ENCODE measurements at regions not wholly inside any gene's neighbourhood (a gene's known extent, or its start where the extent isn't known, plus 50 kb on each side); places are given as distances from the start of the nearest gene placed in this dataset.
"Not testable (repeated sequence)": the region's sequence is repeated elsewhere in the genome, so short reads cannot be mapped to it uniquely, and the experiment has no call there.

GRCh38 chr10:64334084-64334483 is 812.9 kb downstream of the REEP3 start:
- no peak overlapping the region for H3K4me3 ChIP-seq
- TF ChIP-seq, protein P1, sequence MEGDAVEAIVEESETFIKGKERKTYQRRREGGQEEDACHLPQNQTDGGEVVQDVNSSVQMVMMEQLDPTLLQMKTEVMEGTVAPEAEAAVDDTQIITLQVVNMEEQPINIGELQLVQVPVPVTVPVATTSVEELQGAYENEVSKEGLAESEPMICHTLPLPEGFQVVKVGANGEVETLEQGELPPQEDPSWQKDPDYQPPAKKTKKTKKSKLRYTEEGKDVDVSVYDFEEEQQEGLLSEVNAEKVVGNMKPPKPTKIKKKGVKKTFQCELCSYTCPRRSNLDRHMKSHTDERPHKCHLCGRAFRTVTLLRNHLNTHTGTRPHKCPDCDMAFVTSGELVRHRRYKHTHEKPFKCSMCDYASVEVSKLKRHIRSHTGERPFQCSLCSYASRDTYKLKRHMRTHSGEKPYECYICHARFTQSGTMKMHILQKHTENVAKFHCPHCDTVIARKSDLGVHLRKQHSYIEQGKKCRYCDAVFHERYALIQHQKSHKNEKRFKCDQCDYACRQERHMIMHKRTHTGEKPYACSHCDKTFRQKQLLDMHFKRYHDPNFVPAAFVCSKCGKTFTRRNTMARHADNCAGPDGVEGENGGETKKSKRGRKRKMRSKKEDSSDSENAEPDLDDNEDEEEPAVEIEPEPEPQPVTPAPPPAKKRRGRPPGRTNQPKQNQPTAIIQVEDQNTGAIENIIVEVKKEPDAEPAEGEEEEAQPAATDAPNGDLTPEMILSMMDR (IDR thresholded peaks at IDR 0.05), result no peak
- no peak for DNase-seq (ENCODE audit: low spot score)
- H3K27ac ChIP-seq, result no peak overlapping the region

DNA sequence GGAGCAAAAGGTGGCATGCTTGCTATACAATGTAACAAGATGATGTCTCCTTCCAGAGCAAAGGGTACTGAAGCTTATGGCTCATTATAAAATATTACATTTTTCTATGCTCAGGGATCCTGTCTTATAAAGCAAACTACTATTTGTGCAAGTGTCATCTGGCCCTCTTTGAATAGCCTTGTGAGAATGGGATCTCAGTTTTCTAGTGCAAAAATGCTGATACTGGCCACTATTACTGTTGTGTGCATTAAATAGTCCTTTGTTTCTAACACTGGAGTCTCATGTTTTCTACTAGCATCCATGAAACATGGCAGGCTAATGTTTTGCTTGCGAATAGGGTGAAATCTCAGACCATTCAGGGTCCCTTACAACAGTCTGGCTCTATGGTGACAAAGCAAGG is 823.0 kb downstream of the REEP3 start:
- no peak for DNase-seq (ENCODE audit: low spot score)
- Histone ChIP-seq H3K4me3 (no peak overlapping the region), H3K27ac (no peak overlapping the region)
- TF ChIP-seq, protein P1 (IDR thresholded peaks at IDR 0.05), result no peak

GRCh38 chr10:64345856-64346255 is 824.7 kb downstream of the REEP3 start:
- no peak for DNase-seq (ENCODE audit: low spot score)
- Histone ChIP-seq H3K4me3 (no peak overlapping the region), H3K27ac (no peak overlapping the region)
- TF ChIP-seq, protein P1 (IDR thresholded peaks at IDR 0.05), result no peak

DNA sequence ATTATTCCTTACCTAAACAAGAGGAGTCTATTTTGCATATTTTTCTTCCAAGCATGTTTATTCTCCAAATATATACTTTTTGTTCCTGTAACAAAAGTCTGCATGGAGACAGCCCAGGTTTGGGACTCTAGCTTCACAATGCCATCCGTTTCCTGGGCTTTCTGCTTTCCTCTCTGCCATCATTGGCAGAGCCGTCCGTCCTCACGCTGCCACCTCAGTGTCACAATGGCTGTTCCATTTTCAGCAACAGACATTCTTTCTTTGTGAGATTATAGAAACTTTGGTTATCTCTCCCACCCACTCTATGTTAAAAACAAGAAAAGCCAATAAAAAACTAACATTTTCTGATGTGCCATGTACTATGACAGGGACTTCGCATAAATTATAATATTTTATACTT is 825.2 kb downstream of the REEP3 start:
- Histone ChIP-seq H3K4me3 (no peak overlapping the region), H3K27ac (no peak overlapping the region)
- TF ChIP-seq, protein P1 (IDR thresholded peaks at IDR 0.05), result no peak
- no peak for DNase-seq (ENCODE audit: low spot score)

- Histone ChIP-seq H3K4me3 (no peak overlapping the region), H3K27ac (no peak overlapping the region)
- TF ChIP-seq, protein P1 (IDR thresholded peaks at IDR 0.05), result no peak
- no peak for DNase-seq (ENCODE audit: low spot score)
Measured at GRCh38 chr10:64350665-64351064, 829.5 kb downstream of the REEP3 start.

DNA sequence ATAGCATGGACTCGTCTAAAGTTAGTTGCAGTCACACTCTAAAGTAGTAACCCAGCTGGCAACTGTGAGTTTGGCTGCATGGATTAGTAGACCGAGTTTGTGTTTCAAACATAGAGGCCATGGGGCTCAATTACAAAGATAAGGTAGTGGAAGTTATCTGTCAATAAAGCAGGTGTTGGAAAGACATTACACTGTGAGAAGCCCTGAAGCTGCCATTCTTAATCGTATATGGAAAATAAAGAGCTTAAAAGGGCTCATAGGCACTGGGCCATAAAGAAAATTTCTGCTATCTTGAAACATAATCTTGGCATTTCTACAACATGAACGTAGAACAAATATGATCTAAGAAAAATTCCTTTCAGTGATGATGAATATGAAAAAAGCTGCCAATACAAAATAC is 837.7 kb downstream of the REEP3 start:
- DNase-seq (ENCODE audit: low spot score), result no peak
- H3K4me3 ChIP-seq, result no peak overlapping the region
- TF ChIP-seq, protein P1 (IDR thresholded peaks at IDR 0.05), result no peak

DNA sequence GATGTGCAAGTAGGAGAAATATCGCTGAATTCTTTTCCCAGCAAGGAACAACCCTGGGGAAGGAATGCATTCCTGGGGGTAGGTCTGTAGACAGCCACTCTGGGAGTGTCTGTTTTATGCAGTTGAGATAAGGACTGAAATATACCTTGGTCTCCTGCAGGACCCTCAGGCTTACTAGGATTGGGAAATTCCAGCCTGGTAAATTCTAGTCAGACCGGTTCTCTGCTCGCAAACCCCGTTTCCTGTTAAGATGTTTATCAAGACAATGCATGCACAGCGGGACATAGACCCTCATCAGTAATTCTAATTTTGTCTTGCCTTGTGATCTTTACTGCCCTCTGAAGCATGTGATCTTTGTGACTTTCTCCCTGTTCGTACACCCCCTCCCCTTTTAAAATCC is 839.0 kb downstream of the REEP3 start:
- not testable (repeated sequence) for H3K4me3 ChIP-seq; DNase-seq (ENCODE audit: low spot score); H3K27ac ChIP-seq

More for the DNA sequence above, 837.7 kb downstream of the REEP3 start:
- no peak overlapping the region for H3K27ac ChIP-seq

DNA sequence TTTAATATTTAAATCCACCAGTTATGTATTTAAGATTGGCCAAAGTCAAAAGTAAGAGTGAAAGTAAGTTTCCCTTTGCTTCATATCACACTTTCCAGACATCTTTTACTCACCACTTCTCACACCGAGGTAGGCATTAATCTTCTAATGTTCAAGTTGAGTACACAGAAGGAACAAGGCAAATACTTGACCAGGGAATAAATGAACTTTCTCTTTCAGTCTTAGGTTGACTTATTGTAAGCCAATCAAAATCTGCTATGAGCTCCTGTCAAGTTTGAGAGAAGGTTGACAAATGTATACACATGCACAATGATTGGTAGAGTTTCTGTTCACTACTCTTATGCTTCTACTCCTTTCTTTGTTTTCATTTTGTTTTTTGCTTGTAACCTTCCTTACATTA is 842.5 kb downstream of the REEP3 start:
- TF ChIP-seq, protein P1 (IDR thresholded peaks at IDR 0.05), result no peak
- DNase-seq (ENCODE audit: low spot score), result no peak
- Histone ChIP-seq H3K27ac (no peak overlapping the region), H3K4me3 (no peak overlapping the region)

All from coronary artery (tissue), 2 donors.